ENCODE measurements at regions not wholly inside any gene's neighbourhood (a gene's known extent, or its start where the extent isn't known, plus 50 kb on each side); places are given as distances from the start of the nearest gene placed in this dataset.

DNA sequence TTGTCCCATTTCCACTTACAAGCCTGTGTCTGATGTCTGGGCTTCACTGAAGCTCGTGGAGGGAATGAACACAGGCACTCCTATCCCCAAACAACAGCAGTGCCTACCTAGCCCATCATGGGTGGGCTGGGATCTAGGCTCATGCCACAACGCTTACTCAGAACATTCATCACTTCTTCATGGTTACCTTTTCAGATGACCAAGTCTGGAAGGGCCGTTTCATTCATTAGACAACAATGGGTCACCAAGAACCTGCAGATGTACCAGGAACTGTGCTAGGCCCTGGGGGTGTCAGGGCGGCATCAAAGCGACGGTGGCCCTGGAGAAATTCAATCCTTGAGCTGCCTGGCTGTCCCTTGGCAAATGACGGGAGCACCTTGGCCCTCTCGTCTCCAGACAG, 64.9 kb upstream of the FZD10 start:
- no peaks in the 10 kb centered on the region for H4K20me1 ChIP-seq (ENCODE audit: insufficient read depth)
- no peaks in the 10 kb centered on the region for H3K9me3 ChIP-seq (ENCODE audit: low read length)
- no peaks in the 10 kb centered on the region for H3K79me2 ChIP-seq (replicated peaks; ENCODE audit: insufficient read depth, low read length)
- H3K4me3 ChIP-seq (ENCODE audit: low read length): no peak overlapping the region
- H3K36me3 ChIP-seq (ENCODE audit: insufficient read depth, low read length): no peaks in the 10 kb centered on the region
- H3F3A ChIP-seq (ENCODE audit: insufficient read depth, low read length, poor library complexity, severe bottlenecking): no peaks in the 10 kb centered on the region
- H3K27me3 ChIP-seq (ENCODE audit: insufficient read depth, low read depth, low read length): no peaks in the 10 kb centered on the region
- no peak overlapping the region for H3K4me2 ChIP-seq (ENCODE audit: low read length)
- no peak overlapping the region for H2AFZ ChIP-seq (ENCODE audit: low read depth, low read length)
- H3K9ac ChIP-seq (ENCODE audit: low read length): no peak overlapping the region
- H3K27ac ChIP-seq (ENCODE audit: low read length): no peak overlapping the region
- TF ChIP-seq, protein P1, sequence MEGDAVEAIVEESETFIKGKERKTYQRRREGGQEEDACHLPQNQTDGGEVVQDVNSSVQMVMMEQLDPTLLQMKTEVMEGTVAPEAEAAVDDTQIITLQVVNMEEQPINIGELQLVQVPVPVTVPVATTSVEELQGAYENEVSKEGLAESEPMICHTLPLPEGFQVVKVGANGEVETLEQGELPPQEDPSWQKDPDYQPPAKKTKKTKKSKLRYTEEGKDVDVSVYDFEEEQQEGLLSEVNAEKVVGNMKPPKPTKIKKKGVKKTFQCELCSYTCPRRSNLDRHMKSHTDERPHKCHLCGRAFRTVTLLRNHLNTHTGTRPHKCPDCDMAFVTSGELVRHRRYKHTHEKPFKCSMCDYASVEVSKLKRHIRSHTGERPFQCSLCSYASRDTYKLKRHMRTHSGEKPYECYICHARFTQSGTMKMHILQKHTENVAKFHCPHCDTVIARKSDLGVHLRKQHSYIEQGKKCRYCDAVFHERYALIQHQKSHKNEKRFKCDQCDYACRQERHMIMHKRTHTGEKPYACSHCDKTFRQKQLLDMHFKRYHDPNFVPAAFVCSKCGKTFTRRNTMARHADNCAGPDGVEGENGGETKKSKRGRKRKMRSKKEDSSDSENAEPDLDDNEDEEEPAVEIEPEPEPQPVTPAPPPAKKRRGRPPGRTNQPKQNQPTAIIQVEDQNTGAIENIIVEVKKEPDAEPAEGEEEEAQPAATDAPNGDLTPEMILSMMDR (IDR thresholded peaks at IDR 0.05; ENCODE audit: poor library complexity, severe bottlenecking): no peak
- TF ChIP-seq TAF1 (IDR thresholded peaks at IDR 0.05; ENCODE audit: low read depth) (no peak), RAD21 (conservative IDR thresholded peaks at IDR 0.05) (no peak), POLR2AphosphoS5 (IDR thresholded peaks at IDR 0.05) (no peak), MXI1 (conservative IDR thresholded peaks at IDR 0.05; ENCODE audit: poor library complexity, severe bottlenecking) (no peak), EZH2 (IDR thresholded peaks at IDR 0.05; ENCODE audit: borderline replicate concordance, insufficient read depth, low read length, poor library complexity, severe bottlenecking) (no peak)
- TF ChIP-seq, protein P2, sequence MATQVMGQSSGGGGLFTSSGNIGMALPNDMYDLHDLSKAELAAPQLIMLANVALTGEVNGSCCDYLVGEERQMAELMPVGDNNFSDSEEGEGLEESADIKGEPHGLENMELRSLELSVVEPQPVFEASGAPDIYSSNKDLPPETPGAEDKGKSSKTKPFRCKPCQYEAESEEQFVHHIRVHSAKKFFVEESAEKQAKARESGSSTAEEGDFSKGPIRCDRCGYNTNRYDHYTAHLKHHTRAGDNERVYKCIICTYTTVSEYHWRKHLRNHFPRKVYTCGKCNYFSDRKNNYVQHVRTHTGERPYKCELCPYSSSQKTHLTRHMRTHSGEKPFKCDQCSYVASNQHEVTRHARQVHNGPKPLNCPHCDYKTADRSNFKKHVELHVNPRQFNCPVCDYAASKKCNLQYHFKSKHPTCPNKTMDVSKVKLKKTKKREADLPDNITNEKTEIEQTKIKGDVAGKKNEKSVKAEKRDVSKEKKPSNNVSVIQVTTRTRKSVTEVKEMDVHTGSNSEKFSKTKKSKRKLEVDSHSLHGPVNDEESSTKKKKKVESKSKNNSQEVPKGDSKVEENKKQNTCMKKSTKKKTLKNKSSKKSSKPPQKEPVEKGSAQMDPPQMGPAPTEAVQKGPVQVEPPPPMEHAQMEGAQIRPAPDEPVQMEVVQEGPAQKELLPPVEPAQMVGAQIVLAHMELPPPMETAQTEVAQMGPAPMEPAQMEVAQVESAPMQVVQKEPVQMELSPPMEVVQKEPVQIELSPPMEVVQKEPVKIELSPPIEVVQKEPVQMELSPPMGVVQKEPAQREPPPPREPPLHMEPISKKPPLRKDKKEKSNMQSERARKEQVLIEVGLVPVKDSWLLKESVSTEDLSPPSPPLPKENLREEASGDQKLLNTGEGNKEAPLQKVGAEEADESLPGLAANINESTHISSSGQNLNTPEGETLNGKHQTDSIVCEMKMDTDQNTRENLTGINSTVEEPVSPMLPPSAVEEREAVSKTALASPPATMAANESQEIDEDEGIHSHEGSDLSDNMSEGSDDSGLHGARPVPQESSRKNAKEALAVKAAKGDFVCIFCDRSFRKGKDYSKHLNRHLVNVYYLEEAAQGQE (IDR thresholded peaks at IDR 0.05; ENCODE audit: borderline replicate concordance): no peak
- no peaks in the 10 kb centered on the region for H3K9me2 ChIP-seq (ENCODE audit: insufficient read depth, low read length)

DNA sequence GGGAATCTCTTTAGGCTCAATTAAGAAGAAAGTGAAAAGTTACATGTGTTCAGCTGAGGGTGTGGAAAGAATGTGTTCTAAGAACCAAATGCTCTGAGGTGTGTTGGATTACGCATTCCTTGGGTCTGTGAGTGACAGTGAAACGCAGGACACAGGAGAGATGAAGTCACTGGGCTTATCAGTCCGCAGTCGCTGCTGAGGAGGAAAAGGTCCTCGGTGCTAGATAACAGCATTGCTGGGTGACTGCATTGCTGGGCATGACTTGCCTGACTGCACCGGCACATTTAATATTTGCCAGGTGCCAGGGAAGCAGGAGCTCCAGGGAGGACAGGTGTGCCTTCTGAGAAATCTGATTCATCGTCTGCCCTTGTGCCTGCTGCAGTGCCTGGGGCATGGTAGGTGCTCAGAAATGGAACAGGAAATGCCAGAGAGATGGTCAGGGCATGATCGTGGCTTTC, 64.4 kb upstream of the FZD10 start:
- no peaks in the 10 kb centered on the region for H3K36me3 ChIP-seq (ENCODE audit: insufficient read depth, low read length)
- no peak overlapping the region for H3K4me3 ChIP-seq (ENCODE audit: low read length)
- no peak overlapping the region for H3K9ac ChIP-seq (ENCODE audit: low read length)
- TF ChIP-seq MXI1 (conservative IDR thresholded peaks at IDR 0.05; ENCODE audit: poor library complexity, severe bottlenecking) (no peak), EP300 (conservative IDR thresholded peaks at IDR 0.05; ENCODE audit: poor library complexity, severe bottlenecking) (no peak), RAD21 (conservative IDR thresholded peaks at IDR 0.05) (no peak), POLR2AphosphoS5 (IDR thresholded peaks at IDR 0.05) (no peak), EZH2 (IDR thresholded peaks at IDR 0.05; ENCODE audit: borderline replicate concordance, insufficient read depth, low read length, poor library complexity, severe bottlenecking) (no peak), SMC3 (conservative IDR thresholded peaks at IDR 0.05; ENCODE audit: poor library complexity) (no peak), TAF1 (IDR thresholded peaks at IDR 0.05; ENCODE audit: low read depth) (no peak)
- TF ChIP-seq, protein P1 (IDR thresholded peaks at IDR 0.05; ENCODE audit: poor library complexity, severe bottlenecking): no peak
- TF ChIP-seq, protein P2 (IDR thresholded peaks at IDR 0.05; ENCODE audit: borderline replicate concordance): no peak
- H3K9me3 ChIP-seq (ENCODE audit: low read length): no peaks in the 10 kb centered on the region
- no peak overlapping the region for H3K4me2 ChIP-seq (ENCODE audit: low read length)
- H3F3A ChIP-seq (ENCODE audit: insufficient read depth, low read length, poor library complexity, severe bottlenecking): no peaks in the 10 kb centered on the region
- no peaks in the 10 kb centered on the region for H3K27me3 ChIP-seq (ENCODE audit: insufficient read depth, low read depth, low read length)
- no peak overlapping the region for H3K27ac ChIP-seq (ENCODE audit: low read length)
- H4K20me1 ChIP-seq (ENCODE audit: insufficient read depth): no peaks in the 10 kb centered on the region
- no peaks in the 10 kb centered on the region for H3K9me2 ChIP-seq (ENCODE audit: insufficient read depth, low read length)
- H3K79me2 ChIP-seq (replicated peaks; ENCODE audit: insufficient read depth, low read length): no peaks in the 10 kb centered on the region
- H2AFZ ChIP-seq (ENCODE audit: low read depth, low read length): no peak overlapping the region

Measured in neural cell (in vitro differentiated cells).